22Rv1 (cell line): ENCODE measurements at regions not wholly inside any gene's neighbourhood (a gene's known extent, or its start where the extent isn't known, plus 50 kb on each side); places are given as distances from the start of the nearest gene placed in this dataset.

ENCODE experiments used
- H3K27ac ChIP-seq: fragments of 450-650 bp; 2 replicates; pipeline ENCODE4 v1.5.1; 2017
- ZFX ChIP-seq: fragments of 450-650 bp; IDR thresholded peaks from 2 replicates; pipeline ENCODE4 v1.6.1; 2017; ENCODE audit warnings: antibody characterized with exemption, borderline replicate concordance
- TF ChIP-seq, protein P1 (sequence below): fragments of 450-650 bp; IDR thresholded peaks from 2 replicates; pipeline ENCODE4 v1.5.1; 2017; ENCODE audit warnings: mild to moderate bottlenecking

DNA sequence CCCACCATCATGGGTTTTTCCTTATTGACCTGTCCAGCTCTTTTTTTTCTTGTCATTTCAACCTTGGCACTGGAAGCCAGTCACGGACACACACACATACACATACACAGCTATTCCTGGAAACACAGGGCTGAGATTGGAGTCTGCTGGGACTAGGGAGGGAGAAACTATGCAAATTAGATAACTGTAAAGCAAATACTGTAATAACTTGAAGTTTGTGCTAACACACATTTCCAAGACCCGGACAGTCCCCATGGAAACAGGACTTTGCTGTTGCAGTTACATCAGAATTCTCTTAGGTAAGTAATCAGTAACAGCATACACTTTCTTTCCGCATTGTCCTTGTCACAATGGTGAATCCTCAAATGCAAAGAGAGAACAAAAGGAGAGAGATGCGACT lies 304.4 kb downstream of the KBTBD8 start:
- no peak for TF ChIP-seq ZFX
- TF ChIP-seq, protein P1, sequence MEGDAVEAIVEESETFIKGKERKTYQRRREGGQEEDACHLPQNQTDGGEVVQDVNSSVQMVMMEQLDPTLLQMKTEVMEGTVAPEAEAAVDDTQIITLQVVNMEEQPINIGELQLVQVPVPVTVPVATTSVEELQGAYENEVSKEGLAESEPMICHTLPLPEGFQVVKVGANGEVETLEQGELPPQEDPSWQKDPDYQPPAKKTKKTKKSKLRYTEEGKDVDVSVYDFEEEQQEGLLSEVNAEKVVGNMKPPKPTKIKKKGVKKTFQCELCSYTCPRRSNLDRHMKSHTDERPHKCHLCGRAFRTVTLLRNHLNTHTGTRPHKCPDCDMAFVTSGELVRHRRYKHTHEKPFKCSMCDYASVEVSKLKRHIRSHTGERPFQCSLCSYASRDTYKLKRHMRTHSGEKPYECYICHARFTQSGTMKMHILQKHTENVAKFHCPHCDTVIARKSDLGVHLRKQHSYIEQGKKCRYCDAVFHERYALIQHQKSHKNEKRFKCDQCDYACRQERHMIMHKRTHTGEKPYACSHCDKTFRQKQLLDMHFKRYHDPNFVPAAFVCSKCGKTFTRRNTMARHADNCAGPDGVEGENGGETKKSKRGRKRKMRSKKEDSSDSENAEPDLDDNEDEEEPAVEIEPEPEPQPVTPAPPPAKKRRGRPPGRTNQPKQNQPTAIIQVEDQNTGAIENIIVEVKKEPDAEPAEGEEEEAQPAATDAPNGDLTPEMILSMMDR, result no peak
- H3K27ac ChIP-seq, result no peak overlapping the region

DNA sequence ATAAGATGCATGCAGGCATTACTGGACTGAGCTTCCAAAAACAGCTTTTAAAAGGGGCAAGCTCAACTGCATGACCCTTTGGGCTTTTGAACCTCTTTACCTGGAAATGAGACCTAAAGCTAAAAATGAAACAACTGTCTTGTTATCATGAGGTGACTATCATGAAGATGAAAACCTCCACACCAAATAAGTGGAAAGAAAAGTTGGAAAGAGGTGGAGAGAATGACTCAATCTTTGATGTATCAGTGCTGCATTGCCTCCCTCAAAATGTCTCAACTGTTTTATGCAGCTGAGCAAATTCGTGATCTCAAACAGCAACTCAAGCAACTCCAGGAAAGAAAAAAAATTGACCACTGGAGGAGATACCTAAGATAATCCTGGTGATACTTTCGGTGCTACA lies 307.1 kb downstream of the KBTBD8 start:
- H3K27ac ChIP-seq, result no peak overlapping the region
- TF ChIP-seq, protein P1, result no peak
- no peak for TF ChIP-seq ZFX

DNA sequence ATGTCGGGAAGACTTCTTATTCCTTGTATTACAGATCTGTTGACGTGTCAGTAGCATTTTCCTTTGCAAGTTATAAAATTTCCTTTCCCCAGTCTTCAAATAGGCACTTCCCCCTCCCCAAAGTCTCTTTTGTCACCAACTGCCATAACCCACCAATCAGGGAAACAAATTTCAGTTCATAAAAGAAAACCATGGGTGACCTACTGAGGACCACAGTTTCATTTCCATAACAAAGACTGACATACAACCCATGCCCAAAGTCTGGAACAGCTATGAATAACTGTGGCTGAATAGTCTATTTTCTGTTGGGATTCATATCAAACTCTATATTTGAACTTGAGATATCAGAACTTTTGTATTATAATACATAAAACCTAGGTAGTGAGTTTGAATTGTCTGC lies 307.8 kb downstream of the KBTBD8 start:
- no peak for TF ChIP-seq ZFX
- TF ChIP-seq, protein P1, result no peak
- no peak overlapping the region for H3K27ac ChIP-seq

DNA sequence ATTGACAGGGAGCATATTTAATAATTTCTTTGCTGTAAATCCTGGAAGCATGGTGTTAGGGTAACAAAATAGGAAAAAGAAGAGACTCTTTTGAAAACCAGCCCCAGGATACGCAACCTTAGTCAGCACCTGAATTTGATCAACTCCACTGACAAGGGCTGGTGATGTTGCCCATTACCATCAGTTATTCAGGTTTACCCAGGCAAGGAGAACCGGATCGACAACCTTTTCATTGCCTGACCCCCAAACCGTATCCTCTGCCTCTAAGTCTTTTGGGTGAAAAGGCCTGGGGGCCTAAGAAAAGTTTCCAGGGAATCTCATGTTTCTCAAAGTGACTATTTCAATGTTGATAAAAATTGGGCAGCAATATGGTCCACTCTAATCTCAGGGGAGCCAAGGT lies 313.3 kb downstream of the KBTBD8 start:
- TF ChIP-seq, protein P1, result no peak
- TF ChIP-seq ZFX, result no peak
- H3K27ac ChIP-seq, result no peak overlapping the region

DNA sequence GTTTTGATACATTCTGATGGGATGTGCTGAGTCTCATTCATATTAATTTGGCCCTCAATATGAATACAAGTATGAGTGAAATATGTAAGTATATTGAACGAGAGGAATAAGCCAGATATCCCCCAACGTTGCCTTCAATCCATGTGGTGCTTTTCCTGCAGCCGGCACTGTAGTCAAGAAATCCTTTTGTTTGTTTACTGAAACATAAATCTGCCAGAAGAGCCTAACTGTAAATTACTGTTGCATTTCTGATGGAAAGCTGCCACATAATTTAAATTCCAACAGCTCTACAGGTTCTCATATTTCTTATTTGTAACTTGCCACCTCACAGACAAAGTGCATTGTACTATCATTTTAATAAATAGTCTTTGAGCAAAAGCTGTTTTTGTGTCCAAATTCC lies 314.0 kb downstream of the KBTBD8 start:
- TF ChIP-seq, protein P1, result no peak
- TF ChIP-seq ZFX, result no peak
- H3K27ac ChIP-seq, result no peak overlapping the region

DNA sequence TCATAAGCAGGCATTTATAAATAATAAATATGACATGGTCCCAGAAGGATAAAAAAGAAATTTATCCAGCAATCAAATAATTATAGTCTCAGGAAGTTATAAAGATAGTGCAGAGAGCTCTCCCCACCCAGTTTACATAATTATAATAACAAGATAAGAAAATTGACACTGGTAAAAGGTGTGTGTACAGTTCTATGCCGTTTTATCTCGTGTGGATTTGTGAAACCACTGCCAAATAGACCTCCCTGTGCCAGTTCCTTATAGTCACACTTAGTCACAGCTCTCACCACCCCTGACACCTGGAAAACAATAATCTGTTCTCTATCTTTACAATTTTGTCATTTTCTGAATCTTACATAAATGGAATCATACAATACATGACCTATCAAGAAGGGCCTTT lies 320.1 kb downstream of the KBTBD8 start:
- H3K27ac ChIP-seq, result no peak overlapping the region
- TF ChIP-seq, protein P1, result no peak
- TF ChIP-seq ZFX, result no peak

DNA sequence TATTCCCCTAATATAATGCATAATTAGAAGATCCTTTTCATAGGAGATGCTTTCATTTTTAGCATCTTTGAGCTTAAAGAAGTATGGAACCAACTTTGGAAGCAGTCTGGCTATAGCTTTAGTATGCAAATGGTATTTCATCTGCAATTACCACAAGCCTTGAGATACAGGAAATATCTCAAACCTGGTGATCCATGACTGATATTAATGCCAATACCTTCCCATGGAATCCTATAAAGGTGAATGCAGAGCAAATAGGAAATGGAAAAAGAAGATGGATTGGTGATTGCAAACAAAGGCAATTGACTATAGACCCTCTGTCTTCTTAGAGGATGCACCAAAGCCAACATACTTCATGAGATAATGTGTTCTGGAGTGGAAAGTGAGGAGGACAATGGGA lies 326.4 kb downstream of the KBTBD8 start:
- no peak overlapping the region for H3K27ac ChIP-seq
- TF ChIP-seq, protein P1, result no peak
- no peak for TF ChIP-seq ZFX
